ENCODE measurements at regions not wholly inside any gene's neighbourhood (a gene's known extent, or its start where the extent isn't known, plus 50 kb on each side); places are given as distances from the start of the nearest gene placed in this dataset.
"Not testable (repeated sequence)": the region's sequence is repeated elsewhere in the genome, so short reads cannot be mapped to it uniquely, and the experiment has no call there.

- no peak for DNase-seq
These were observed 776.1 kb downstream of the AACS start for GRCh38 chr12:125841332-125841731.

- no peak for DNase-seq
These were observed 786.9 kb downstream of the AACS start for GRCh38 chr12:125852116-125852515.

- no peak for DNase-seq
These were observed 787.4 kb downstream of the AACS start for GRCh38 chr12:125852679-125853078.

- no peak for DNase-seq
These were observed 788.4 kb downstream of the AACS start for GRCh38 chr12:125853670-125854069.

GRCh38 chr12:125856366-125856765 is 791.1 kb downstream of the AACS start:
- no peak for DNase-seq

GRCh38 chr12:125856896-125857295 is 791.7 kb downstream of the AACS start:
- DNase-seq: no peak

- DNase-seq: no peak
These were observed 795.5 kb downstream of the AACS start for GRCh38 chr12:125860672-125861288.

GRCh38 chr12:125861299-125862281 is 796.4 kb downstream of the AACS start:
- no peak for DNase-seq

- DNase-seq: not testable (repeated sequence)
These were observed 800.0 kb downstream of the AACS start for GRCh38 chr12:125865236-125865635.

GRCh38 chr12:125871811-125872594 is 806.8 kb downstream of the AACS start:
- no peak for DNase-seq

- DNase-seq: no peak
These were observed 807.8 kb downstream of the AACS start for GRCh38 chr12:125873016-125873415.

GRCh38 chr12:125878483-125878882 is 813.2 kb downstream of the AACS start:
- DNase-seq: no peak

GRCh38 chr12:125882141-125882540 is 816.9 kb downstream of the AACS start:
- DNase-seq: no peak

- DNase-seq: no peak
These were observed 823.7 kb downstream of the AACS start for GRCh38 chr12:125888921-125889320.

- no peak for DNase-seq
These were observed 824.5 kb downstream of the AACS start for GRCh38 chr12:125889742-125890141.

GRCh38 chr12:125890366-125890905 is 825.2 kb downstream of the AACS start:
- DNase-seq: no peak

GRCh38 chr12:125890971-125891370 is 825.7 kb downstream of the AACS start:
- DNase-seq: no peak

- DNase-seq: no peak
These were observed 827.0 kb downstream of the AACS start for GRCh38 chr12:125892276-125892675.

- no peak for DNase-seq
These were observed 837.8 kb downstream of the AACS start for GRCh38 chr12:125902991-125903390.

GRCh38 chr12:125907351-125907750 is 842.1 kb downstream of the AACS start:
- no peak for DNase-seq

- no peak for DNase-seq
These were observed 854.7 kb downstream of the AACS start for GRCh38 chr12:125919856-125920470.

- DNase-seq: no peak
These were observed 857.1 kb downstream of the AACS start for GRCh38 chr12:125922330-125922729.

- no peak for DNase-seq
These were observed 871.3 kb downstream of the AACS start for GRCh38 chr12:125936502-125936901.
